NT2/D1 (cell line): ENCODE measurements at regions not wholly inside any gene's neighbourhood (a gene's known extent, or its start where the extent isn't known, plus 50 kb on each side); places are given as distances from the start of the nearest gene placed in this dataset.

Source experiments
- SUZ12 ChIP-seq: IDR thresholded peaks from 2 replicates; pipeline ENCODE4 v1.6.1; 2011; ENCODE audit not compliant: insufficient read length, insufficient read depth; ENCODE audit errors: extremely low read depth
- YY1 ChIP-seq: IDR thresholded peaks from 2 replicates; pipeline ENCODE4 v1.6.1; 2011; ENCODE audit not compliant: insufficient read length, insufficient read depth
- ZNF274 ChIP-seq: IDR thresholded peaks from 2 replicates; pipeline ENCODE4 v1.6.1; 2011; ENCODE audit warnings: mild to moderate bottlenecking, low read depth, low read length

GRCh38 chr4:152168987-152169616, 366.8 kb downstream of the FBXW7 start:
- TF ChIP-seq SUZ12, result no peak
- no peak for TF ChIP-seq YY1
- no peak for TF ChIP-seq ZNF274
